GM19043 (cell line): ENCODE measurements at regions not wholly inside any gene's neighbourhood (a gene's known extent, or its start where the extent isn't known, plus 50 kb on each side); places are given as distances from the start of the nearest gene placed in this dataset.

Experiments used
- ATAC-seq: cut with Tn5 transposase; IDR thresholded peaks from one replicate; pipeline ENCODE4 v1.9.1; 2021; ENCODE audit warnings: low read depth; ENCODE audit not compliant: unreplicated experiment

DNA sequence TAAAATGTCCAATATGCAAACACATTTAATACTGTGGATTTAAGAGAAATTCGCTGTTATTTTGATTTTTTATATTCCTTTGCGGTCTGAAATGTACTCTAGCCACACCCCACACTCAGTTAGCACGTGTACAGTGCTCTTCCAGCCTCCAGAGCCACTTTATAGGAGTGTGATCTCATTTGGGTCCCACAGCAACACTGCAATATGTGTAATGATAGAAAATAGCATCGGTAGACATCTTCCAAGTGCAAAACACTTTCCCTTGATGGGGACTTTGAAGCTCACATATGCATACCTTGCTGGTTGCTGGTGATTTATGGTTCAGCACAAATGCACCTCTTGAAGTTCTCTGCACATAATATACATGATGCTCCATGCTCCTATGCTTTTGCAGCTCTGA lies 148.3 kb downstream of the GAS1 start:
- ATAC-seq, result no peak

DNA sequence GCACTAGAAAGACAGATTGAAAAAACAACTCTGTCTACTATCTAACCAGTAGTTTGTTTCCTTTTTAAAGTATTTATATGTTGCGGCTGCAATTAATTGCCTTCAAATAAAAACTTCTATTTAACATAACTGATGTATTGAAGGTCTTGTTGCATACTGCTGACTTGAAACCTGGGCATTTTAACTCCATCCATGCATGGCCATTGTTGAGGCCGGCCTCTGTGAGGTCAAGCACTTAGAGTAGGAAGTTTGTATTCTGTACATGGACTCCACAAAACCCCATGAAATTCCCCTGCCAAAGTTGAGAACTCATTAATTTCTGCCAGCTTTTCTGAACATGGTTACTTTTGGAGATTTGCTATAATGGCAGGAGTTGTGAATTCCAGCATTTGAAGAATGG lies 150.6 kb downstream of the GAS1 start:
- ATAC-seq, result no peak

DNA sequence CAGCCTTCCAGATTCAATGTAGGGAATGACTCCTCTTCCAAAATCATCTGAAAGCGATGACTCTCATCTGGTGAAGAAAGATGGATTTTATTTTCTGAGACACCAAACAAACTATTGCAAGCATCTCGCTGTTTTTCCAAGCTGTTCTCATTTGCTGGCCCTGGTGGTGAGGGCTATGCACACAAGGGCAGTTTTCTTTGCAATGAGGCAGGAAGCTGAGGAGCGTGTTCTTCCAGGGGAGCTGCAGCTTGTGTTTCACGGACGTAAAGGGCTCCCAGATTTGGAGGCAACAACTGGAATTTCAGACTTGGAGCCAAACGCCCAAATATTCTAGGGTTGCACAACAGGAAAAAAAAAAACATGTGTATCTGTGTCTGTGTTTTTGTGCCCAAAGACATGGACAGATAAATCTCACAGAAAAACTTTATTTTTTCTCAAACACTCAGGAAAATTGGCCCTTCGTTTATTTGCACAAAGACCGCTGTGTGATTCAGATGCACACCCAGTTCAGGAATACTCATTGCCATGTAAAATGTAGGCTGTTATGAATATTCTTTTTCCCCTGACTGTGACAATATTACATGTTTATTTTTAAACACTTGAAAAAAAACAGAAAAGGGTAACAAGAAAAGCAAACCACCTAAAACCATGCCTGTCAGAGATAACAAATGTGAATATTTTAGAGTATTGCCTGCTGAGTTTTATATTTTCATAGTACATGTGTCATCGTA lies 151.3 kb downstream of the GAS1 start:
- no peak for ATAC-seq

DNA sequence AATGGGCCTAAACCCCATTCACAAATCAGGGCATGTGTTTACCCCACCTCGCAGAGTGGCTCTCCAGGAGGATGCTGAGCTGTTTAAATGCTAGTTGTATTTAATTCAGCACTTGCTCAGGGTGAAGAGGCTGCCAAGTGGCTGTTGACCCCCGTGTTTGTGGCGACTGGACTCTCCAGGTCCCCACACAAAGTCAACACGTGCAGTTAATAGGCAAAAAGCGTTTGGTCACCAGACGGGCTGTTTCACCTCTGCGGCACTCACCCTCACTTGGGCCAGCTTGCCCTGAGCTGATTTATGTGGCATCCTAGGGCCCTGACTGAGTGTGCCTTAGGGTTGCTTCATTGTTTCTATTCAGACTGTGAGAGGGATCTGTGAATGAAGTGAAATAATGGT lies 152.3 kb downstream of the GAS1 start:
- ATAC-seq, result no peak

DNA sequence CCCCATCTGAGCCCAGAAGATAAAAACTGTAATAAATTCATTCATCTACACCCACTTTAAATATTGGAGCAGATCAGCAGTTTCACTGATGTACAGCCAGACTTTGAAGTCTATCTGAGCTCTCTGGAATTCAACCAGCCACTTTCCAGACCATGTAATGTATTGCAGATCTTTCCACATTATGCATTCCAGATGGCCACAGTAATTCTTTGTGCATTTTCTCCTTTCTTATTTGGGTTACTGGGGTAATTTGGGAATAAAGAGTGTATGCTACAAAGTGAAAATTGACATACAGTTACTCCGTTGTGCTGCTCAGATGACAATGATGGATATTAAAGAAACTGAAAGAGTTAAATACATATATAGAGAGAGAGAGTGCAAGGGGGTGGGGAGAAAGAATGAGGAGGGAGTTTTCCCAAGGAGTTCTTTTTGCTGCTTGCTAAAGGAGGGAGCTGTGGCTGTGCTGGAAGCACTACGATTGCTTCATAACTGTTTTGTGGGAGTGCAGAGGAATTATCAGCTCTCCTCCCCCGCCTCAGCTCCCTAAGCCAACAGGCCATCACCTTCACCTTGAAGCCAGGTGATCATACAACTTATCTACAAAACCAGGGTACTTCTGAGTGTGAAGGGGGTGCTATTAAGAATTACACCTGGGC lies 152.8 kb downstream of the GAS1 start:
- no peak for ATAC-seq

DNA sequence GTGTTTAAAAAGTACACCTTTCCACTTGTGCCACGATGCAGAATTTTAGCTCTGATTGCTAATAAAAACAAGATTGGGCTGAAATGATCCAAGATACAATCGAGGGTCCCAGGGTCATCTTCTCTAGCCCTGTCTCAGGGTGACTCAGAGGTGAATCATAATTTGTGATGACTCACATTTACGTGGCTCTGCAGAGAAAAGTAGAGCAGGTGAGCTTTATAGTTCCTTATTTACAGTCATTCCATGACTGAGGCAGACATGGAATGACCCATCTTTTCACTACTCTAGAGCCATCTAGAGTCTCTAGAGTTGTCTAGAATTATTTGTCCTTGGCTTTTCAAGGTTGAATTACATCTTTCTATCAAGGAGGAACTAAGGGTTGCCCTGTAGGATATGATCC lies 155.2 kb downstream of the GAS1 start:
- no peak for ATAC-seq

DNA sequence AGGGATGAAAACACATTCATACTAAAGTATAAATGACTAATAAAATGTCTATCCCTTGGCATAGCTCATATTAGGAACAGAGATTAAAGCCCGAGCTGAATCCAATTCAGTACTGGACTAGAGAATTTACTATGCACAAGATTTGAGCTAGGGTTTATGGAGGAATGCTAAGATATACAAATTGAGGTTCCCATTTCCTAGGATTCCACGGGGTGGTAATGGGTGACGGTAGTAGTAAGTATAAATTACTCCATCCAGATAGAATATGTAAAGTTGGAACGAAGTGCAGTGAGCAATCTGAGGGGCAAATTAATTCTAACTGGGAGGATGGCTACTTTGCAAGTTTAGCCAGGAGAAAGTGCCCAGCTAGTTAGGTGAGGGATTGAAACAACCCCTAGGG lies 156.5 kb downstream of the GAS1 start:
- no peak for ATAC-seq

DNA sequence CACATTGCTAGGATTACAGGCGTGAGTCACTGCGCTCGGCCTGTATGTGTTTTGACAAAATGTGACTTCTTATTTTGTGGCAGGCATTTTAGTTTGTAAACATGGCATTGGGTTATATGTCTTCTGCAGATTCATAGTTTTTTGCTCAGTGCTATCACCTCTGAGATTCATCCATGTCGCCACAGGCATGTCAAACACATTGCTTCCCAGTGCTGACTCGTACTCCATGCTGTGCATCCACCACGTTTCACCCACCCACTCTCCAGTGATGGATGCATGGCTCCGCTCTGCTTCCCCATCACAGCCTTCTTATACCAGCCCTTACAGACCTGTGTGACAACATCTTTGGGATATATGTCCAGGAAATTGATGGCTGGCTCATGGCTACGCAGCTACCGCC lies 158.8 kb downstream of the GAS1 start:
- ATAC-seq, result no peak

DNA sequence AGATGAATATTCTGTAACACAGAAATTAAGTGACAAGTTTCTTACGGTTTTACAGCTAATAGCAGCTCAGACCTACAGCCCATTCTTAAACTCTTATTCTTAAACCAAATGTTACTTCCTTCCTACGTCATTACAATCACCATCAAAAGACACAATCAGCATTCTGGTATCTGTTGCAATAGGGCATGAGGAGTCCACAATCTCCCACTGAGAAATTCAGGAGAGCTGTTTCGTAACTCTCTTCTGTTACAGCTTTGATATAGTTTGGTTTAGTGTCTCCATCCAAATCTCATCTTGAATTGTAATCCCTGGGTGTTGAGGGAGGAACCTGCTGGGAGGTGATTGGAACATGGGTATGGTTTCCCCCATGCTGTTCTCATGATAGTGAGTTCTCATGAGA lies 163.4 kb downstream of the GAS1 start:
- no peak for ATAC-seq

DNA sequence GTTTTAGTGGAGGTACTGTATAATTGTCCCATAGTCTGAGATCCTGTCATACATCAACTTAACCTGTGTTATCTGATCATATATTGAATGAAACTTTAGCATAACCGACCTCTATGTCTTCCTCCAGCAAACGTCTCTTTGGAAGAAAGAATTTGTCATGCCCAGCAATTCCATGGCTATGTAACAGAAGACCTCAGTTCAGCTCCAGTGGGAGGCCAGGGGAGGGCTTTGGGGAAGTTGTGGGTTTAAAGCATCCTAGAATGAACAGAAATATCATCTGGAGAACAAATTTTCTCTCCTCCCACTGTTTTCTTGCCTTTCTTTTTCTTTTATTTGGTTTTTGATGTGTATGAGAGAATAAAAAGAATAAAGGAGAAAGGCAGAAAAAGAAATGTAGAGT lies 164.5 kb downstream of the GAS1 start:
- no peak for ATAC-seq

DNA sequence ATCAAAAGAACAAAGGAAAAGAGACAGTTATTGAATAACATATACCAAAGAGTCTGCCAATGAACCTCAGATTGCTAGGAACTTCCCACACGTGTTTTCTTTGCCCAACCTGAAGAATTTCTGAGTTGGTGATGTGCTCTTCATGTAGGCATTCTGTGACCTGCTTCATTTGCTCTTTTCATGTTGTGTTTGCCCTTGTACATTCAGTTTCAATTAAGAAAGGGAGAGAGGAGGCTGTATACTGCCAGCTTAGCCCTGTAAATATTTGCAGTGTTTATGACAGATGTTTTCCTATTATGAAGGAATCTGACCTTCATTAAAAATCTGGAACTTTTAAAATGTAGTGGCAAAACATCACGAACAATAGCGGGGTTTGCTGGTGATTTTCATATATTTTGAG lies 168.5 kb downstream of the GAS1 start:
- ATAC-seq, result no peak

DNA sequence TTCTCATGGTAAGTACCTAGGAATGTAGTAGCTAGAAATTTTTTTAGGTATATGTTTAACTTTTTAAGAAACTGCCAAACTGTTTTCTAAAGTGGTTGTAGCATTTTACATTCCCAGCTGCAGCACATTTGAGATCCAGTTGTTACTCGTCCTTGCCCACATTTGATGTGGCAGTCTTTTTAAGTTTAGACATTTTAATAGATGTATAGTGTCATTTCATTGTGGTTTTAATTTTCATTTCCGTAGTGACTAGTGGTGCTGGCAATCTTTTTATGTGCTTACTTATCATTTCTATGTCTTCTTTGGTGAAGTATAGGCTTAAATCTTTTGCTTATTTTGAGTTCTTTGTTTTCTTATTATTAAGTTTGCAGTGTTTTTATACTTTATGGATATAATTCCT lies 171.6 kb downstream of the GAS1 start:
- no peak for ATAC-seq

DNA sequence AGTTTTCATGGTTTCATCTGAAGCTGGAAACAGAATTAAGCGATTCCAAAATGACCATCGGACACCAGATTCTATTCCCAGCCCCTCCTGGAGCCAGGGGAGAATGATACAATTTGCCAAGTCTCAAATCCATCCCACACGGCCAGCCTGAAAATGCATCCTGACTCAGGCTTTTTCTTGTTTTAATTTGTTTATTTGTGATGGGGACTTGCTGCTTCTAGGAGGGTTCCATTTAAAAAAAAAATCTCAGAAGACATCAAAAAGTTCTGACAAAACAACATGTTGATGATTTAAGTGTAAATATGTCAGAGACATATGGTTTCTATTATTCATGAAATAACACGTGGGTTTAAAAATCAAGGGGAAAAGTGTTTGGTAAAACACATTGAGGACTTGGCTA lies 173.2 kb downstream of the GAS1 start:
- no peak for ATAC-seq

DNA sequence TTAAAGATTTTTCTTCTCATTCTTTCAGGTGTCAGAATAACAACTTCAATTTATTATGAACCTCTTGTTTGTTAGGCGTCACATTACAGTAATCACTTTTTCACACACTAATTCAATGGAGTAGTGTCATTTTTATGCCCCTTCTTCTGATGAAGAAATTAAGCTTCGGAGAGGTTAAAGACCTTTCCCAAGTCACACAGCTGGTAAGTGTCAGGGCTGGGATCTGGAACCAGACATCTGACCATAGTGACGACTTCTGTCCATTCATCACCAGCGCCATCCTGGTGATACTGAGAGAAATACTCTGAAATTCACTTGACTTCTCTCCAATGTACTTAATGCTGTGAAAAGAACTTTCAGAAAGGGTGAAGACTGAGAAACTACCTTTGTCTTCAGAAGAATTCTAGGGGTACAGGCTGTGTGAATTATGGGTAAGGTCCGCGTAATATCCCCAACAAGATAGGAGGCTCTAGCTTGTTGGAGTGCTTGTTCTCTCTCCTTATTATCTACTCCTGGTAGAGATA lies 173.8 kb downstream of the GAS1 start:
- no peak for ATAC-seq

DNA sequence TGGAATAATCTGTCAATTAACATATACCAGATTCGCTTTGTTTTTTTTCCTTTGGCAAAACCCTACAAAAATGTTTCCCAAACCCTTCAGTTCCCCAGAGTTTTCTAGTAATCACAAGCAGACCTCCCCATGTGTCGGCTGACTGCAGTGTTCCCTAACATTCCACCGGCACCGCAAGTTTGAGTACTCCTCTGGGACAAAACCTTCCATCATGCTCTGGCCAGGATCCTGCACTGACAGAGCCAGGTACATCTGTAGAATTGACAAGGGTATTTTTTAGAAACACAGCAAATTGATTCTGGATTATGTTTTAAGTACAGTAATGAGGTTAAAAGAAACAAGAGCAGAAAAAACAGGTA lies 174.7 kb downstream of the GAS1 start:
- no peak for ATAC-seq

DNA sequence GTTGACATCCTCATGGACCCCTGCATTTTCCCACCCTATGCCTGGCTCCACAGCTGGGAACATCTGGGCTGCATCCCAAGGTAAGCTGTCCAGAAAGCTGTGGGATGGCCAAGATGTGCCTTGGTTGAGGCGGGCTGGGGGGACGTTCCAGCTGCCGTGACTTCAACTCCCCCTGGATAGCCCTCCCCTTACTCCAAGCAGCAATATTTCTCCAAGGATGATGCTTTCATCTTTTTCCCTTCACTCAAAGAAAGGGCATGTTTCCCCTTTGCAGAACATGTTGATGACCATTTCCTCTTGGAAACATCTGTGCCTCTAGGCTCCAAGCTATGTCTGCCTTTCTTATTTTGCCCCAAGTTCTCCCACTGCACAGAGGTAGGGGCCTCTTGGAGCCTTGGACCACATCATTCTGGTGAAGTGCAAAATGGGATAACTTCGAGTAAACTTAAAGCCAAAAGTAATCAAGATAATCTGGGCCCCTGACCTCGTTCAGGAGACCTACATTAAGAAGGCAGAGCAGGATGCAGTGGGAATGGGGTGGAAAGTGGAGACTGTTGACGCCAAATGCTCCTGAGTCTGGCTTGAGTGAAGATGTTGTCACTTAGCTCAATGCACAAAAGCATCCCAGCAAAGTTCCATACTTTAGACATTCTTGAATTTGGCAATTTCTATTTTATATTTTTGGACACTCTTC lies 175.2 kb downstream of the GAS1 start:
- no peak for ATAC-seq

DNA sequence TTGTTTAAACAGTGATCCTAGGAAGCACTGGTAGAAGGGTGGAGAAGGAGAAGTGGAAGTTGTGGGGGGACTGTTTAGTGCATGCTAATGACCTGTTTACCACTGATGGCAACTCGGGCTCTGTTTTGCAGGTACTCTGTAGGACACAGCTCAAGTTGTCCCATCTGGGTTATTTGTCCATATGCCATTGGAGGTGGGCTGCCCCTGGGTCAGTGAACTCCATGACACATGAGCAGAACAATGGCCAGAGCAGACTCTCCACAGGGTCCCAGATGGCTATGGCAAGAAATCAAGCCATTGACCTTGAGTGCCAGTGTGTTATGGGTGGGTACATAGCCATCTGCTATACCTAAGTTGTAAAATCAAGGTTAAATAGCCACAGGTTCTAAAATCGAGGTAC lies 175.9 kb downstream of the GAS1 start:
- ATAC-seq, result no peak

DNA sequence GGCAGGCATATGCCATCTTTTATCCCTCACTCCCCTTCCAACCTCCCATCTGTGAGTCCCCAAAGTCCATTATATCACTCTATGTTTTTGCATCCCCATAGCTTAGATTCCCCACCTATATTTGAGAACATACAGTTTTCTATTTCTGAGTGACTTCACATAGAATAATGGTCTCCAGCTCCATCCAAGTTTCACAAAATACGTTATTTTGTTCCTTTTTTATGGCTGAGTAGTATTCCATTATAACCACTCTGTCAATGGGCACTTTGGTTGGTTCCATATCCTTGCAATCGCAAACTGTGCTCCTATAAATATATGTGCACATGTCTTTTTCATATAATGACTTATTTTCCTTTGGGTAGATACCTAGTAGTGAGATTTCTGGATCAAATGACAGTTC lies 178.6 kb downstream of the GAS1 start:
- ATAC-seq, result no peak

DNA sequence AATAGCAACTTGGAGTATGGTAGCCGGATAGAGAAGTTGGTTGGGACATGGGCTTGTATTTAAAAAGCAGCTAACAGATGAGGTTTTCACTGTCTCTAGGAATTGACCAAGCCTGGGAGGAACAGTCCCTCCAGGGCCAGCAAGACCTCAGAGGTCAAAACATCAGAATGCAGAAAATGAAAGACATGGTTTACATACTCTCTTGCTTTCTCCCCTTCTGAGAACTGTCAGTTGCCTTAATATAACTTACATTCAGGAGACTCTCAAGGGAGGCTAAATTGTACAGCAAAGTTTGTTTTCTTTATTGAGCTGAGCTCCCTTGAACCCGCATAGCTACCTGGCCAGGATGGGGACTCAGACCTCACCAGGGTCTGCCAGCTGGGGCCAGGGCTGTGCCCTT lies 179.3 kb downstream of the GAS1 start:
- ATAC-seq, result no peak

DNA sequence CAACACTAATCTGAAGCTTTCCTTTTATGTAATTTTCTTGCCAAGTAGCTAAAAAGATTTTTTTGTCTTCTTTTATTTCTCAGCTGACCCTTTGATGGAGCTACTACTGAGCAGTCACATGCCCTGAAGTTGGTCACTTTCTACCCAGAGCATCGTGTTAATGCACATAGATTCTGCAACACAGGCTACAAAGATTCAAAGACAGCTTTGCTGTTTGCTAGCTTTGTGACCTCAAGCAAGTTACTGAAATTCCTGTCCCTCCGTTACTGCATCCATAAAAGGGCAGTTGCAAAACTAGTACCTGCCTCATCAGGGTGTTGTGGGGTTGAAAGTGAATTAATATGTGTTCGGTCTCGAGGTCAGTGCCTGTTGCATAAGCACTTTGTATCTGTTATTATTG lies 179.9 kb downstream of the GAS1 start:
- ATAC-seq, result no peak

DNA sequence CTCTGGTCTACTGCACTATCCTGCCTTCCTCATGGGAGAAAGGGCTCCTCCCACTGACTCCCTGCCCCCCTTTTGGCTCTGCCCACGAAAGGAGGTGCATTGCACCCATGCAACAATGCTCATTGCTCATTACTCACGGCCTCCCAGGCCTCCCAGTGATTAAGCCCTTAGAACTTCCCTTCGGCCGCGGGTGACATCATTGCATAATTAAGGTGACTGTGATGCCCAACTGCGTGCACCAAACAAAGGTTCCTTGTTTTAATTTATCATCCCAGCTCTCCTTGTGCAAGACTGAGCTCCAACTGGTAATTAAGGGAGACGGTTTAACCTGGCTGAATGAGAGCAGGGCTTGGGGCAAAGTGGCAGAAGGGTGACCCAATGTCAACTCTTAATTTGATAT lies 180.4 kb downstream of the GAS1 start:
- no peak for ATAC-seq

DNA sequence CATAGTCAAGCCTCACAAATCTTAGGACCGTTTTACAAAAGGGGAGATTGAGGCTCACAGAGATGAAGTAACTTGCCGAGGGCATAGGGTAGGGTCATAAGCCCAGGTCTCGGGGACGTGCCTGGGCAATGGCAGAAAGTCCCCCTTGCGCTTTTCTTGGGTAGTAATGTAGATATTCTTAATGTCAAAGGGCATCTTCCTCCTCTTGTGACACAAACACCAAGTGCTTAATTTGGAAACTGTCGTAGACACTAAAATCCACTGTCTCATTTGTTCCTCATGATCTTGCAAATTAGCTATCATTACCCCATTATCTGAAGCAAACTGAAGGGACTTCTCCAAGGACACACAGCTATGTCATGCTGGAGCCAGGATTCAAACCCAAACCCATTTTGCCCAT lies 180.8 kb downstream of the GAS1 start:
- no peak for ATAC-seq
